Nephron progenitor cell (in vitro differentiated cells): ENCODE measurements at regions not wholly inside any gene's neighbourhood (a gene's known extent, or its start where the extent isn't known, plus 50 kb on each side); places are given as distances from the start of the nearest gene placed in this dataset.

ENCODE experiments used
- DNase-seq: peaks from one replicate; pipeline ENCODE4 v3.0.0; 2021
- H3K27ac Mint-ChIP-seq: 2 replicates; pipeline ENCODE4 v1.8.0; 2021; ENCODE audit warnings: mild to moderate bottlenecking, moderate library complexity, mixed read lengths
- H3K27me3 Mint-ChIP-seq: 2 replicates; pipeline ENCODE4 v1.8.0; 2021; ENCODE audit warnings: mild to moderate bottlenecking, low read depth, mixed read lengths; ENCODE audit not compliant: poor library complexity
- H3K36me3 Mint-ChIP-seq: 2 replicates; pipeline ENCODE4 v1.8.0; 2021; ENCODE audit warnings: low read depth, mixed read lengths
- H3K4me1 Mint-ChIP-seq: 2 replicates; pipeline ENCODE4 v1.8.0; 2021; ENCODE audit warnings: mixed read lengths
- H3K4me3 Mint-ChIP-seq: 2 replicates; pipeline ENCODE4 v1.8.0; 2021; ENCODE audit warnings: mild to moderate bottlenecking, moderate library complexity, mixed read lengths
- H3K9me3 Mint-ChIP-seq: 2 replicates; pipeline ENCODE4 v1.8.0; 2021; ENCODE audit warnings: mild to moderate bottlenecking, moderate library complexity, mixed read lengths
- CTCF ChIP-seq: fragments of 200-600 bp; sonication (generic); IDR thresholded peaks from 2 replicates; pipeline ENCODE4 v1.5.0; 2021; ENCODE audit warnings: antibody characterized with exemption

GRCh38 chr13:111020021-111020420, 95.1 kb upstream of the ARHGEF7 start:
- H3K4me3 Mint-ChIP-seq: no peak overlapping the region
- no peaks in the 10 kb centered on the region for H3K4me1 Mint-ChIP-seq
- no peaks in the 10 kb centered on the region for H3K36me3 Mint-ChIP-seq
- TF ChIP-seq CTCF: no peak
- no peak overlapping the region for H3K27ac Mint-ChIP-seq
- no peak for DNase-seq
- peaks cover 28% of the 10 kb centered on the region for H3K9me3 Mint-ChIP-seq
- peaks cover 5% of the 10 kb centered on the region for H3K27me3 Mint-ChIP-seq

DNA sequence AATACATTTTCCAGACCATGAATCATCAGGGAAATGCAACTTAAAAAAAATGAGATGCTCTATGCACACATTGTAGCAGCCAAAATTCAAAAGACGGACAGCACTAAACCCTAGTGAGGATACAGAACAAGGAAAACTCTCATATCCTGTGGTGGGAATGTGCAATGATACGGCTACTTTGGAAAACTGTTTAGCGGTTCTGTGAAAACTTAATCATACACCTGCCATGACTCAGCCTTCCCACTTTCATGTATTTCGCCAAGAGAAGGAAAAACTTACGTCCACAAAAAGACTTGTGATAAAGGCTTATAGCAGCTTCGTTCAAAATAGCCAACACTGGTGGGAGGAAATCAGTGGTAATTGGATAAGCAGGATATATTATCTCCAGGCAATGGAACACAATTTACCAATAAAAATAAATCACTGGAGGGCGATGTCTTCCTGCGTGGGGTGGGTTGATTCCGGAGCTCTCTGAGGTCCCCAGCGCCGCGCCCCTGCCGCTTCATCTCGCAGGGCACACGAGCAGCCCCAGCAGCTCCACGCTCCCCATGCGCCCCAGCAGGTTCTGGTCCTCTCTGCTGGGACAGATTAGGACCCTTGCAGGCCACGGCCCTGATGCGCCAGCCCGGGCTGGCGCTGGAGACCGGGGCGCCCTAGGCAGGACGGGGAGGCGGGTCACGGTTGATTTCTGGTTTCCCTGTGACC, 97.2 kb upstream of the ARHGEF7 start:
- no peak overlapping the region for H3K27ac Mint-ChIP-seq
- H3K36me3 Mint-ChIP-seq: no peaks in the 10 kb centered on the region
- DNase-seq: no peak
- no peak overlapping the region for H3K4me3 Mint-ChIP-seq
- peaks cover 10% of the 10 kb centered on the region for H3K27me3 Mint-ChIP-seq
- no peaks in the 10 kb centered on the region for H3K4me1 Mint-ChIP-seq
- H3K9me3 Mint-ChIP-seq: peaks cover 28% of the 10 kb centered on the region
- TF ChIP-seq CTCF: no peak

DNA sequence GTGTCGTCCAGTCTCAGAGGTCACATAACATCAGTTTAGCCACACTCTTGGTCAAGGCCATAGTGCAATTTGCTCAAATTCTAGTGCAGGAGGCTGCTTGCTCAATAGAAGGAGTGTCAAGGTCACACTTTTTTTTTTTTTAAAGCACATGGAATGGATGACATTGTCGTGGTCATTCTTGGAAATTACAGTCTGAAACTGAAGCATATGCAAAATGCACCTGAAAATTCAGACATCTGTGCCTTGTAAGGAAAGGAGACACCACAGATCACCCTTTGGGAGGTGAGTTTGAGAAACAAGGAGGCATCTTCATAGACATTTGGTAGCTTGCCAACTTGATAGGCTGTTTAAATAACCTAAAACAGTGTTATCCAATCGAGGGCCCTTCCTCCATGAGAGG, 98.3 kb upstream of the ANKRD10 start:
- Mint-ChIP-seq H3K4me3 (no peak overlapping the region), H3K27ac (no peak overlapping the region), H3K36me3 (no peaks in the 10 kb centered on the region), H3K4me1 (peaks cover 10% of the 10 kb centered on the region), H3K27me3 (peaks cover 14% of the 10 kb centered on the region), H3K9me3 (no peaks in the 10 kb centered on the region)
- no peak for TF ChIP-seq CTCF
- DNase-seq: no peak

- H3K9me3 Mint-ChIP-seq: no peaks in the 10 kb centered on the region
- H3K27me3 Mint-ChIP-seq: peaks cover 15% of the 10 kb centered on the region
- peaks cover 11% of the 10 kb centered on the region for H3K4me1 Mint-ChIP-seq
- no peak for DNase-seq
- no peak for TF ChIP-seq CTCF
- no peak overlapping the region for H3K4me3 Mint-ChIP-seq
- no peaks in the 10 kb centered on the region for H3K36me3 Mint-ChIP-seq
- no peak overlapping the region for H3K27ac Mint-ChIP-seq
Observed at GRCh38 chr13:111011899-111012298, 97.0 kb upstream of the ANKRD10 start.

- Mint-ChIP-seq H3K27me3 (peaks cover 12% of the 10 kb centered on the region), H3K27ac (no peak overlapping the region), H3K4me3 (no peak overlapping the region), H3K9me3 (no peaks in the 10 kb centered on the region), H3K36me3 (no peaks in the 10 kb centered on the region), H3K4me1 (peaks cover 23% of the 10 kb centered on the region)
- no peak for TF ChIP-seq CTCF
- no peak for DNase-seq
Observed at GRCh38 chr13:111008351-111008750, 93.5 kb upstream of the ANKRD10 start.

- Mint-ChIP-seq H3K4me3 (no peak overlapping the region), H3K9me3 (no peaks in the 10 kb centered on the region), H3K27me3 (peaks cover 12% of the 10 kb centered on the region), H3K36me3 (no peaks in the 10 kb centered on the region), H3K4me1 (peaks cover 20% of the 10 kb centered on the region), H3K27ac (no peak overlapping the region)
- DNase-seq: no peak
- no peak for TF ChIP-seq CTCF
Observed at GRCh38 chr13:111007209-111007608, 92.3 kb upstream of the ANKRD10 start.
